IPS-15b (cell line): ENCODE measurements at regions not wholly inside any gene's neighbourhood (a gene's known extent, or its start where the extent isn't known, plus 50 kb on each side); places are given as distances from the start of the nearest gene placed in this dataset.

Experiments
- H3K27me3 ChIP-seq: one replicate; pipeline ENCODE4 v1.6.1; 2013; ENCODE audit warnings: low read length; ENCODE audit not compliant: control insufficient read depth, insufficient read depth
- H3K36me3 ChIP-seq: one replicate; pipeline ENCODE4 v1.6.1; 2013; ENCODE audit warnings: low read length; ENCODE audit not compliant: control insufficient read depth, insufficient read depth
- H3K4me1 ChIP-seq: one replicate; pipeline ENCODE4 v1.6.1; 2013; ENCODE audit warnings: mild to moderate bottlenecking, low read length; ENCODE audit not compliant: control insufficient read depth, insufficient read depth
- H3K4me3 ChIP-seq: one replicate; pipeline ENCODE4 v1.5.1; 2013; ENCODE audit warnings: low read depth, low read length
- H3K9ac ChIP-seq: one replicate; pipeline ENCODE4 v1.6.1; 2013; ENCODE audit warnings: low read depth, mild to moderate bottlenecking, low read length
- H3K9me3 ChIP-seq: one replicate; pipeline ENCODE4 v1.6.1; 2013; ENCODE audit warnings: mild to moderate bottlenecking, low read length; ENCODE audit not compliant: control insufficient read depth, insufficient read depth

DNA sequence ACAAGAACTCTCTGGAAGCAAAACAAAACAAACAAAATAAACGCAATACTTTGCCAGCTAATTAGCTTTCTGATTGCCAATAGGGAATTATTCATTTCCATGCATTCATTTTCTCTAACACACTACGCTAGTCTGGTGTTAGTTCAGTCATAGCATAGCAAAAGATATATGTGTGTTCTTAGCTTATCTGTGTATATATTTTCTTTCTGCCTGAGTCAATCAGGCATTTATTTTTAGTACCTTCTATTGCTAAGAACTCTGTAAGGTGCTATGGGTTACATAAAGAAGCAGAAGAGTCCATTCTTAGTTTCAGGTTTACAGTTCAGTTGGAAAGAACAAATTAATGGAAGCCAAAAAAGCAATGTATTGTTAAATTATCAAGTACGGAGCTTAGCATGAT lies 490.9 kb downstream of the KLF5 start:
- Histone ChIP-seq H3K9ac (no peak overlapping the region), H3K27me3 (no peaks in the 10 kb centered on the region), H3K9me3 (no peaks in the 10 kb centered on the region), H3K4me1 (peaks cover 2% of the 10 kb centered on the region), H3K36me3 (no peaks in the 10 kb centered on the region), H3K4me3 (no peak overlapping the region)

DNA sequence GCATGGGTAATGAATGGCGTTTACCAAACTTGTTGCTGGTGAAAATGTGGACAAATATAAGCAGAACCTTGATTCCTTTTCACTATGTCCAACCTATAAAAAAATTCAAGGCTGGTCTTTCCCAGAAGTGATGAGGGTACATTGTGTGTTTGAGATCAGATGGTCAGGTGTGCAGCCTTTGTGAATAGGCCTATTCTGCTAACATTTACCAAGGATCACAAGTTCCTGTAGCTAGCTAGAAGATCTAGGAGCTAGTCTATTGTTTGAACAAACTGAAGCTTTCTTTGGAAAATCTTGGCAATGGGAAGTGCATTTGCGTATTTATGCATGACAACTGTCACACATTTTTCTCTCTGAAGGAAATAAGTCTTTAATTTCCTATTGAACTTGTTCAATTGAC lies 489.6 kb downstream of the KLF5 start:
- Histone ChIP-seq H3K4me1 (peaks cover 2% of the 10 kb centered on the region), H3K4me3 (no peak overlapping the region), H3K36me3 (no peaks in the 10 kb centered on the region), H3K9ac (no peak overlapping the region), H3K27me3 (no peaks in the 10 kb centered on the region), H3K9me3 (no peaks in the 10 kb centered on the region)

- Histone ChIP-seq H3K4me3 (no peak overlapping the region), H3K9ac (no peak overlapping the region), H3K9me3 (no peaks in the 10 kb centered on the region), H3K27me3 (no peaks in the 10 kb centered on the region), H3K36me3 (no peaks in the 10 kb centered on the region), H3K4me1 (peaks cover 2% of the 10 kb centered on the region)
These were observed 488.4 kb downstream of the KLF5 start for GRCh38 chr13:73547239-73547638.

DNA sequence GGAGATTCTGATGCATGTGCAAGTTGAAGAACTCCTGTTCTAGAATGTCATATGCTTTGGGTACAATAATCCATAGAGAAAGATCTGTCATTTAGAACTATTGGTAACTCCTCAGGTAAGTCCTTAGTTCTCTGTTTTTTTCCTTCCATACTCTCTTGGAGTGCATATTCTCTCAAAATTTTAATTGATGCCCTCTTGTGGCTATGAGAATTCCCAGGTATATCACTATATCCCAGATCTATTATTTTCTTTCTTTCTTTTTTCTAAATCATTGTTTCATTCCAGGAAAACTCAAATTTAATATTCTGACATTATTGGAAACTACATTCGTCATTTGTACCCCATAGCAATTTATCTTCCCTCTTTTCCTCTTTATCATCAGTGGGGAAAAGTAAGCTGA lies 485.4 kb downstream of the KLF5 start:
- Histone ChIP-seq H3K9ac (no peak overlapping the region), H3K27me3 (no peaks in the 10 kb centered on the region), H3K36me3 (no peaks in the 10 kb centered on the region), H3K4me1 (peaks cover 2% of the 10 kb centered on the region), H3K9me3 (no peaks in the 10 kb centered on the region), H3K4me3 (no peak overlapping the region)

DNA sequence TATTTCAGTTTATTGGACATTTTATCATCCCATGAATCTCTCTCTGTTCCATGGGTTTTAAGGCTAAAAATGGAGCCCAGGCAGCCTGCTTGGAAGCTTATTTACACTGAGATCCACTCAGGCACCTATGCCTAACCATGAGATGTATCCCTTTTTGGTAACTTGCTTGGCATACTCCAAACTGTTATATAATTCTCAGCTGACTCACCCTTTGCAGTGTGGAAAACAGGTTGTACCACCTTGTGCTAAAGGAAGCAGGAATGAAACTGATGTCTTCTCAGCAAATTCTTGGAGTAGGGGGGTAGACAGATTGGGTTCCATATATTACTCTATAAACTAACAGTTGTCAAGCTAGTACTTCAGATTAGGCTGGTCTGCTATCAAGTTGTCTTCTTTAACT lies 483.6 kb downstream of the KLF5 start:
- Histone ChIP-seq H3K9me3 (no peaks in the 10 kb centered on the region), H3K9ac (no peak overlapping the region), H3K27me3 (no peaks in the 10 kb centered on the region), H3K4me1 (no peaks in the 10 kb centered on the region), H3K4me3 (no peak overlapping the region), H3K36me3 (no peaks in the 10 kb centered on the region)

DNA sequence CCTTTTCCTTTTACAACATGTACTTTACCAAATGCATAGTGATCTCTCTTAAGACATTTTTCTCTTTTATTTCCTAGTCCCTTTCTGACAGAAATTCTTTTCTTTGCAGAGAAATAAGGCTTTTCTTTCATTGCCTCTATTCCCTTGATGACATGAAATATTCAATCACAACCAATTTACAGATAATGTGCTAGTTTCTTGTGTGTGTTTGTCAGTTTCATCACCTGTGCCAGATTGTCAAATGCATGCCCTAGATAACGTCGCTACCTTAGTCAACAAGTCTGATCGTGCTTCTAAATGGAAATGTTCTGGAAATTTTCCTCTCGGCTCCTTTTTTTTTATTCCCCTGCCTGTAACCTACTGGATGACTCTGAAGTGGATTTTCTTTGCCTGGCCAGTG lies 478.1 kb downstream of the KLF5 start:
- H3K9me3 ChIP-seq, result no peaks in the 10 kb centered on the region
- no peak overlapping the region for H3K4me3 ChIP-seq

DNA sequence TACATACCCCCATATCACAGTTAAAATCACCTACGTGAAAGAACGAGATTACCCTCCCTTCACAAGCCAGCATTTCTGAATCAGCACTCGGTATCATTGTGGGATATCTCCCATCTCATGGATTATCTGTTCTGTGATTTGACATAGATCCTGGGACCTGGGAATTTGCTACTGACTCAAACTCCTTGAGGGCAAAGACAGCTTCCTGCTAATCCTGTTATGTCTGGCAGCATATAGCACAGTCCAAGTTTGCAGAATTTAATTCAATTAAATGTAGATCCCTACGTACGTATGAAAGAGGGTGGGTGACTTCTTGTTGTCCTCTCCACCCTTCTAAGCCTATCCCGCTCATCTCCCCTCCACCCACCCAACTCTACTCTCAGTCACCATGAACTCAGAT lies 476.5 kb downstream of the KLF5 start:
- H3K36me3 ChIP-seq, result no peaks in the 10 kb centered on the region
- no peaks in the 10 kb centered on the region for H3K4me1 ChIP-seq
- no peak overlapping the region for H3K4me3 ChIP-seq
- H3K9ac ChIP-seq, result no peak overlapping the region
- H3K27me3 ChIP-seq, result no peaks in the 10 kb centered on the region
- H3K9me3 ChIP-seq, result no peaks in the 10 kb centered on the region

More for the DNA sequence above, 478.1 kb downstream of the KLF5 start:
- Histone ChIP-seq H3K4me1 (no peaks in the 10 kb centered on the region), H3K36me3 (no peaks in the 10 kb centered on the region), H3K27me3 (no peaks in the 10 kb centered on the region), H3K9ac (no peak overlapping the region)

- H3K36me3 ChIP-seq, result no peaks in the 10 kb centered on the region
- no peak overlapping the region for H3K9ac ChIP-seq
- no peak overlapping the region for H3K4me3 ChIP-seq
- H3K27me3 ChIP-seq, result no peaks in the 10 kb centered on the region
- H3K9me3 ChIP-seq, result no peaks in the 10 kb centered on the region
- no peaks in the 10 kb centered on the region for H3K4me1 ChIP-seq
These were observed 474.2 kb downstream of the KLF5 start for GRCh38 chr13:73532987-73533510.

GRCh38 chr13:73532582-73532981 lies 473.8 kb downstream of the KLF5 start:
- Histone ChIP-seq H3K27me3 (no peaks in the 10 kb centered on the region), H3K4me3 (no peak overlapping the region), H3K36me3 (no peaks in the 10 kb centered on the region), H3K4me1 (no peaks in the 10 kb centered on the region), H3K9me3 (no peaks in the 10 kb centered on the region), H3K9ac (no peak overlapping the region)

- no peaks in the 10 kb centered on the region for H3K9me3 ChIP-seq
- H3K36me3 ChIP-seq, result no peaks in the 10 kb centered on the region
- H3K4me3 ChIP-seq, result no peak overlapping the region
- no peaks in the 10 kb centered on the region for H3K4me1 ChIP-seq
- no peak overlapping the region for H3K9ac ChIP-seq
- no peaks in the 10 kb centered on the region for H3K27me3 ChIP-seq
These were observed 472.2 kb downstream of the KLF5 start for GRCh38 chr13:73531014-73531413.

GRCh38 chr13:73522937-73523336 lies 464.1 kb downstream of the KLF5 start:
- Histone ChIP-seq H3K27me3 (no peaks in the 10 kb centered on the region), H3K4me1 (peaks cover 3% of the 10 kb centered on the region), H3K36me3 (no peaks in the 10 kb centered on the region), H3K9me3 (no peaks in the 10 kb centered on the region), H3K9ac (no peak overlapping the region), H3K4me3 (no peak overlapping the region)

DNA sequence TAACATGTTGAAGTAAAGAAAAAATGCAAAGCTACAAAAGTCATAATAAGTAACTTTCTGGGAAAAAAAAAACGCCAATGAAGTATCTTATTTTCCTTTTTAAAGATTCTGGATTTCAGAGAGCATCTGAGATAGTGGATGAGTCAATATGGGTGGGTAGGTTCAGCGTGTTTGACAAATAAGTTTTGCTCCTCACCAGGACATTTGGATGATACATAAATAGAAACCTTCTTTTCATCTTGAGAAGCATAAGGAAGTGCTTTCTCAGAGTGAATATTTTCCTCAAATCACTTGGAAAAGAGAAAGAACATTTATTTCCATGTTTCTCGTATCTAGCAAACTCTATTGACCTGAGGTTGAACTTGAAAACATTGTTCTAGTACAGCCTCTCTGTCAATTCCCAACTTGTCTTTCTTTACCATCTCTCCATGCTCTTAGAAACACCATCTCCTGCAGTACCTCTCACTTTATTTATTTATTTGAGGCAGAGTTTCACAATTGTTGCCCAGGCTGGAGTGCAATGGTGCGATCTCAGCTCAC lies 463.2 kb downstream of the KLF5 start:
- H3K9me3 ChIP-seq, result no peaks in the 10 kb centered on the region
- H3K9ac ChIP-seq, result no peak overlapping the region
- no peaks in the 10 kb centered on the region for H3K27me3 ChIP-seq
- peaks cover 3% of the 10 kb centered on the region for H3K4me1 ChIP-seq
- no peak overlapping the region for H3K4me3 ChIP-seq
- no peaks in the 10 kb centered on the region for H3K36me3 ChIP-seq
